DMS114 treated with DMSO at 0.1 percent for 48 hours (cell line): ENCODE measurements at regions not wholly inside any gene's neighbourhood (a gene's known extent, or its start where the extent isn't known, plus 50 kb on each side); places are given as distances from the start of the nearest gene placed in this dataset.
"Not testable (repeated sequence)": the region's sequence is repeated elsewhere in the genome, so short reads cannot be mapped to it uniquely, and the experiment has no call there.

Experiments used
- DNase-seq: peaks from one replicate; lab custom pipeline; 2025; ENCODE audit not compliant: unreplicated experiment; lab: John Stamatoyannopoulos, UW

DNA sequence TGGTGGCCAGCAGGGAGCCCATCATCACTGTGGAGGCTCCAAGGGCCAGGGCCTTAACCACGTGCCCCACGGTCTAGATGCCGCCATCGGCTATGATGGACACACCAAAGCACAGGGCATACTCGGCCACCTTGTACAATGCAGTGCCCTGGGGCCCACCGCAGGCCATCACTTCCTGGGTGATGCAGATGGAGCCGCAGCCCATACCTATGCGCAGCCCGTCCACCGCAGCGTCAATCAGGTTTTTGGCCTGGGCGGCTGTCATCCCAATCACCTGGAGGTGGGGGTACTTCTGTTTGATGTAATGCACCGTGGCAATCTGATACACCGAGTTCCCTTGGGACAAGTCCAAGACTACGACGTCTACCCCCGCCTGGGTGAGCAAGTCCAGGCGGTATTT lies 153.3 kb upstream of the ZSWIM2 start:
- DNase-seq = no peak

DNA sequence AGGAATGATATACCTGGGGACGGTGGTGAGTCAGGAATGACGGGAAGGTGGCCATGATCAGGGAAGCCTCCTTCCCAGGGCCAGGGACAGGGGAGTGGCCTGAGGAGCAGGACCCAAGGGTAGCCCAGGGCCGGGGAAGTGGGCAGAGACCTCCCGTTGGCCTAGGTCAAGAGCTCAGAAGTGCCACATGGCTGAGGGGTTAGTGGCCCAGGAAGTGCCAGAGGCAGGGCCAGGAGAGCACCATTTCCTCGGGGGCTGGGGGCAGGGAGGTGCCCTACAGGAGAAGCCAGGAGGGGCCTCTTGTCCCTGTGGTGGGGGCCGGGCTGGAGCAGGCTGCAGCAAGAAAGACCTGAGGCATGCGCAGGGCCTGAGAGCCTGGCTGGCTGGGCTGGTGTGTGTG lies 152.3 kb upstream of the ZSWIM2 start:
- DNase-seq = no peak

DNA sequence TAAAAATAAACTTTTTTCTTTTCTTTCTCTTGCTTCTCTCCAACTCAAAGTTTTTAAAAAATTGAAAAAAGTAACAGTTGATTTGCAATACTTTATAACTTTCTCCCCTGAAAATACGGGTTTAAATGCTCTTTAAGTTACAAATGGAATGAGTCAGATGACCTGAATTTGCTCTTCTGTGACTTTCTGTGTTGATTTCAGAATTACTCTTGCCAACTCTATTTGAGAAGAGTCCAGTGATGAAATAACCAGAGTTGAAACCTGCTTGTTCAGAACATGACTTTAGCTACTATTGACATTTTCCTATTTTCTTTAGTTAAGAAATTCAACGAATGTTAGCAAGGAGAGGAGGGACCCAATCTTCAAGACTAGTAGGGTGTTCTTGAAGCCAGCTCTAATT lies 146.1 kb upstream of the ZSWIM2 start:
- DNase-seq = no peak

DNA sequence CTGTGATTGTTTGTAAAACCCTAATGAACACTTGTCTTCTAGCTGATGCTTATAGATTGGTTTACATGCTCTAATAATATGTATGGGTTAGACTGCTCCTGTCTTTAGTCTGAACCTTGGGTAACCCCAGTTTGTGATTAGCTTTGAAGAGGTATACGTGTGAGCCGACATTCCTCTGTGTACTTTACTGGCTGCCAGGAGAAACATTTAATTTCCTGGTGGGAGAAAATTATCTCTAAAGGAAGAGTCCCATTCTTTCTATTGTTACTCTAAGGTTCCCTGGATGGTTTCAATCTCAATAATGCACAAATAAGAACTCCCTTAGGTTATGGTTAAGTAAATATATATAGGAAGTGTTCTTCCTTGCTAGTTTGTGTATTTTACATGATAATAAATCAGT lies 143.6 kb upstream of the ZSWIM2 start:
- DNase-seq = no peak

DNA sequence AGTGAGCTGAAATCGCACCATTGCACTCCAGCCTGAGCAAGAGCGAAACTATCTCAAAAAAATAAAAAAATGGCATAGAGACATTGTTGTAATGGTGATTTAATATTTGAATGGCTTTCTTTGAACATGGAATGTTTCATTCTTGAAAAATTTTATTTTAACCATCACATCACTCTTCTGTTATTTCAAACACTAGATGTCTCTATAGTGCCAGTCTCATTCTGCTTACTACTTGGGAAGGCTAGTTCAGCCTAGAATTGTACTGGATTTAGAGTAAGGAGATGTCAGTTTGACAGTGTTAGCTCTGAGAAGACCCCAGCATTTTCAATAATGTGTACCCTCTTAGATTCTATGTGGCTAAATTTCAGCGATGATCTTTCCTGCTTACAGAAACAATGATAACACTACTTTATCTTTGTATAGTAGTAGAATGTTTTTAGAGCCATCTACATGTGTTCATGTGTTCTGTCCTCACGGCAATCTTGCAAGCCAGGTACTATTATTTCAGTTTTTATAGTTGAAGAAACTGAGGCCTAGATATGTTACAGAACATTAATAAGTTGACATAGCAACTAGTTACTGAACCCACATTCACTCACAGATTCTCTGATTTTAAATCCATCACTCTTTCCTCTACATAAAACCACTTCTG lies 142.9 kb upstream of the ZSWIM2 start:
- DNase-seq = no peak

DNA sequence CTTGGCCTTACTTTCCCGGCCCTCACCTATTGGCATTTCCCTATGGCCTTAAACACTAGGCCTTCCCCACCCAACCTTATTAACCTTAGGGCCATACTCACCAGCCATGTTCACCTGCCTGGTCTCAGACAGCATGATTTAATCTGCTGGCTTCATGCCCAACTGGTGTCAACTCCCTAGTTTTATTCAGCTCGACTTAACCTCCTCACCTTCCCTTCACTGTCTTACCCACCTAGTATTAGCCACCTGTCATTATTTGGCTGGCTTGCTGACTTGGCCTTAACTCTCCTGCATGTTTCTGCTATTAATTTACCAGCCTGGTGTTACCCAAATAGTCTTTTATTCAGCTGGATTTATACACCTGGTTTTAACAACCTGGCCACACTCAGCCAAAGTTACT lies 136.0 kb upstream of the ZSWIM2 start:
- no peak for DNase-seq

DNA sequence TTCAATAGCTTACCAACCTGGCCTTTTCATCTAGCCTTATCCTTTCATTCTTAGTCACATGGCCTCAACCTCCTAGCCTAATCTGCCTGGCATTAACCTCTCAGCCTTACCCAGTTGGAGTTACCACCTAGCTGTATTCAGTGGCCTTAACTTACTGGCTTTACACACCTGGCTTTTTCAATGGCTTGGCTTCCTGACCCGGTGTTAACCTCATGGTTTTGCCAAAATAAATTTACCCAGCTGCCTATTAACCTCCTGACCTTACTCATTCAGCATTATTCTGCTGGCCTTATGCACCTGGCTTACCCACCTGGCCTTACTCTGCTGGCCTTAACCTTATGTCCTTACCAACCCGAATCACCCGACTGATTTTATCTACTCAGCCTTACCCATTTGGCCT lies 135.5 kb upstream of the ZSWIM2 start:
- no peak for DNase-seq

DNA sequence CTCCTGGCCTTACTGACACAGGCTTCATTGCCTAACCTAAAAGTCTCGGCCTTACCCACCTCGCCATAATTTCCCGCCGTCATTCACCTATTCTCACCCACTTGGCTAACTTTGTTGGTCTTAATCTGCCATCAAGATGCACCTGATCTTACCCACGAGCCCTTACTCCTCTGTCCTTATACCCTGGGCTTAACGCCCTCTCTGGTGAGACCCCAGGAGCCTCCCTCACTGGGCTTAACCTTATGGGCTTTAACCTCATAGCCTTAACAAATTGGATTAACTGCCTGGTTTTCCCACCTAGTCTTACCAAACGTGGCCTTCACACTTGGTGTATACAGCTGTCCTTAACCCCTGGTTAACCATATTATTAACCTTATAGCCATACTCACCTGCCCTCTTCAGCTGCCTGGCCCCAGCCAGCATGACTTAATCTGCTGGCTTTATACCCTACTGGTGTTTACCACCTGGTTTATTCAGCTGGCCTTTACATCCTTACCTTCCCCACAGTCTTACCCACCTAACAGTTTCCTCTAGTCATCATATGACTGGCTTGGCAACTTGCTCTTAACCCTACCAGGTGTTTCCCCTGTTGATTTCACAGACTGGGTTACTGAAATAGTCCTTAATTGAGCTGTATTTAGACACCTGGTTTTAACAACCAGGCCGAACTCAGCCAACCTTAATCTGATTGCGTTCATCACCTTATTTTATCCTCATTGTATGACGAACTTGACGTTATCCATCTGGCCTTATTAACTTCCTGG lies 132.0 kb upstream of the ZSWIM2 start:
- no peak for DNase-seq

DNA sequence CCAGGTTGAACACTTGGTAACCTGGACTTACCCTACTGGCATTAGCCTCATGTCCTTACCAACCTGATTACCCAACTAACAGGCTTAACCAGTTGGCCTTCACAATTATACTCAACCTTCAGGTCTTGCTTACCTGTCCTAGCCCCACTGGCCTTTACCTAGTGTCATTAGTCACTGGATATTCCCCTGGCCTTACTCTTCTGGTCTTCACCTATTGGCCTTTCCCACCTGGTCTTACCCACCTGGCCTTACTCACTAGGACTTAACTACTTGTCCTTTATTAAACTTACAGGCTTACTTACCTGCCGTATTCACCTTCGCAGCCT lies 131.1 kb upstream of the ZSWIM2 start:
- no peak for DNase-seq

DNA sequence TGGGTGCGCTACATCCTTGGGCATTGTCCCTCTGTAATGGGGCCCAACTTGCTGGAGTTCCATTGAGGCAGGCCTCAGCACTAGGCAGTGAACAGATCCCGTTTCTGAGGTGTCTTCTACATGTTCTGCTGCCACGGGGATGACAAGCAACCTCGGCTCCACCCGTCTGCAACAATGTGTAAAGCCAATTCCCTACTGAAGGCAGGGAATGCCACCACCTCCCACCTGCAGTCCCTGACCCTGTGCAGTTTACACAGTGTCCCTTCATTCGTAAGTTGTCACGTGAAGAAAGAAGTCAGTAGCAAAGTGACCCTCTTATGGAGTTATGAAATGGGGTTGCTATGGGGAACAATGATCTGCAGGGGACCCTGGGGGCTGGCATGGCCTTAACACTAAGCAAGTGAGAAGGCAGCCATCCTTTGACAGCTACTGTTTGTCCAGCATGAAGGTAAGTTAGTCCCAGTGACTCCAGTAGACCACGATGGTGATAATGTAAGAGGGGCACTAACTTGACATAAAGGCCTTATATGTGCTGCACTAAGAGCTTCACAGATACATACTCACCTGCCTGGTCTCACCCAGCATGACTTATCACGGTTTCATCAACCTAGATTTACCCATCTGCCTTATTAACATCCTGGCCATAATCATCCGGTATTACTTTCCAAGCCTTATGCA lies 130.6 kb upstream of the ZSWIM2 start:
- DNase-seq = no peak

DNA sequence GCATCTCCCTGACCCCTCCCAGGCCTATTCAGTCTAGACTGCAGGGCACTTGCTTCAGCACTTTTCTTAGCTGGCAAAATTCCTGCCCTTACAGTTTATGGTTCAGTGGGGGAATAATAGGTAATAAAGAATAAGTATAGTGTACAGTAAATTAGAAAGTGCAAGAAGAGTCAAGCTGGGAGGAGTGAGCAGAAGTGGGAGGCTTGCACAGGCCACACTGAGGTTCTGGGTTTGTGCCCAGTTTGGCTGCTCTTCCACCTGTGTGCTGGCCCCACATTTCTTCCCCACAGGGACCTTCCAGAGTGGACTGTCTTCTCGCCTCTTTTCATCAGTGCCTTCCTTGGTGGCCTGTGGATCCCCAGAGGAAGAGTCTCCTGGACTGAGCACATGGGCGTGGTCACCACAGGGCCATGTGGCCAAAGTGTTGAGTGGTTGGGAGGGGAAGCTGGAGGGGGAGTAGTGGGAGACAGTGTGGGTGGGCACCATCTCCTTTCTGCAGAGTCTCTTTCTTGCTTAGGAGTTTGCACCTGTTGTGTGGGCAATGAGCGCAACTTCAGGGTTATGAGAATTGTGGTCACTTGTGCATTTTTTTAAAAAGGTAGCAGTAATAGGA lies 128.6 kb upstream of the ZSWIM2 start:
- no peak for DNase-seq

DNA sequence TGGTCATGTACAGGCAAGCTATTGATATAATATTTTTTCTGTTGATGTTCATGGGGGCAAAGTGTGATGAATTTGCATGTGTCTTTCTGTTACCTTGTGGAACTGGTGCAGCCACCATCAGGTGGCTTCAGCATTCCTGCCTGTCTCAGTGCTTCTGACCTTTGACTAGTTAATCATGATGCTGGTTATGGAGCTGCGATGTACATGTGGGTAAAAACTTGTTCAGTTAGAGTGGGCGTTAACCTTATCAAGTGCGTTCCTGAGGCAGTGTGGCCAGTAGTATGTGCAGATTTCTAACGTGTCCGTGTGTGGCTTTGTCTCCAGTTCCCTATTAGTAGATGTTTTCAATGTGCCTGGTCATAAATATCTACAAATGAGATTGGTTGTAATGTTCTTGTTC lies 127.4 kb upstream of the ZSWIM2 start:
- no peak for DNase-seq

DNA sequence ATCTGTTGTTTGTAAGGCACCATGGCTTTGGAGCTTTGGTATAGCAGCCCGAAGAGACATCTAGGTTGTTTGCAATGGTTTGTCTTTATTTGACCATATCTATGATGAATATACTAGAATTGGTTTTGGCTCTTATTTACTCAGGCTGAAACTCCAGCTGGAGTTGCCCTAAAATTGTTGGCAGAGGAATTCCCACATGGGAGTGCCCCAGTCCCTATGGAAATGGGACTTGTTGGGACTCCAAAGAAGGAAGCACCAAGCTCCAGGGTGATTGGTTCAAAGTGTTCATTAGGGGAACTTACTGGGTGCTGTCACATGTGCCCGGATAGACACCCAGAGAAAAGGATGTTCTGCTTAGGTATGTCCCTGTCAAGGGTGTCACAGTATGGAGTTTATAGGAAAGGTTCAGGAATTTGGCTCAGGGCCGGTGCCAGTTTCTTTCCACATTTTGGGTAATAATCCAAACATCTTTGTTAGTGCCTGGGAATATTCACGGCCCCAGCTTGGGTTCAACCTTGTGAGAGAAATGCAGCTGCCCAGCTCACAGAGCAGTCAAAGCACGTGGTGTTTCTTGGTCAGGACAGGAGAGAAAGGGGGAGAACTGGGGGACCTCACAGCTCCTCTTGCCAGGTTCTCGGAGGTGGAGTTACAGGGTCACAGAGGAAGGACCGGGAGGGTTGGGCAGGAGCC lies 123.5 kb upstream of the ZSWIM2 start:
- DNase-seq = no peak

DNA sequence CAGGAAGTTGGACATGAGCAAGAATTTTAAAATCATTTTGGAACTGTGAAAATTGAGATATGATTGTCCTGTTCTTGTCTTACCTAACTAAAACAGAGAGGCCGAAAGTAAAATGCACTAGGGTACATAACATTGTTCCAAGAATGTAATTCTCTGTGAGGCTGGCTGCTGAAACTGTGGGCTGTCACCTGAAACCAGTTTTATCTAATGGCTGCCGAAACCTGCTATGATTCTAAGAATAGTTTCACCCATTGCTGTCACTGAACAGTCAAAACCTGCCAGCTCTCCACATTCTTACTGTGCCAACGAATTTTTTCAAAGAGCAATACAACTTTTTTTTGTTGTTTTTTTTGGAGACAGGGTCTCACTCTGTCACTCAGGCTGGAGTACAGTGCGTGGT lies 119.3 kb upstream of the ZSWIM2 start:
- no peak for DNase-seq

DNA sequence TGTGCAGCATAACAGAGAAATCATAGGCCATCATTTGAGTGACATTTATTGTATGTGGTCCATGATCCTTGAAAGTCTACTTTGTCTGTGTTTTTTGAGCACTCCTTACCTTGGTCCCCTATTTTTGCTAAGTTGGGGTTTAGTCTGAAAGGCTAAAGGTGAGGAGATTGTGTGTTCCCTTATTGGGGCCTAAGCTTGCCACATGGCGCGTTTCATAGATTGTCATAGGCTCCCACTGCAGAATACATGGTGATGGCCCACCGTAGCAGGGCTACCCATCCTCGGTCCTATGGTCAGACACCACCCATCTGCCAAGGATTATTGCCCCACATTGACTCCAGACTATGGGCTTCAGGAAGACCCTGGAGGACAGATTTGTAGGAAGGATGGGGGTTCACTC lies 117.0 kb upstream of the ZSWIM2 start:
- DNase-seq = no peak

DNA sequence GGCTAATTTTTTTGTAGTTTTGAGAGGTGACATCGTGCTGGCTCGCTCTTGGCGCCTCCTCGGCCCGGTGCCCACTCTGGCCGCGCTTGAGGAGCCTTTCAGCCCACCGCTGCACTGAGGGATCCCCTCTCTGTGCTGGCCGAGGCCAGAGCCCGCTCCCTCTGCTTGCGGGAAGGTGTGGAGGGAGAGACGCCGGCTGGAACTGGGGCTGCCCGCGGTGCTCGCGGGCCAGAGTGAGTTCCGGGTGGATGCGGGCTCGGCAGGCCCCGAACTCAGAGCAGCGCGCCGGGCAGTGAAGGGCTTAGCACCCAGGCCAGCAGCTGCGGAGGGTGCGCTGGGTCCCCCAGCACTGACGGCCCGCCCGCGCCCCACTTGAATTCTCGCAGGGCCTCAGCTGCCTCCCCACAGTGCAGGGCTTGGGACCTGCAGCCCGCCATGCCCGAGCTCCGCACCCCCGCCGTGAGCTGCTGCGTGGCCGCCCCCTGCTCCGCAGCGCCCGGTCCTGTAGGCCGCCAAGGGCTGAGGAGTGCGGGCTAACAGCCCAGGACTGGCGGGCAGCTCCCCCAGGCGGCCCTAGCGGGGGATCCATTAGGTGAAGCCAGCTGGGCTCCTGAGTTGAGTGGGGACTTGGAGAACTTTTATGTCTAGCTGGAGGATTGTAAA lies 113.2 kb upstream of the ZSWIM2 start:
- no peak for DNase-seq

DNA sequence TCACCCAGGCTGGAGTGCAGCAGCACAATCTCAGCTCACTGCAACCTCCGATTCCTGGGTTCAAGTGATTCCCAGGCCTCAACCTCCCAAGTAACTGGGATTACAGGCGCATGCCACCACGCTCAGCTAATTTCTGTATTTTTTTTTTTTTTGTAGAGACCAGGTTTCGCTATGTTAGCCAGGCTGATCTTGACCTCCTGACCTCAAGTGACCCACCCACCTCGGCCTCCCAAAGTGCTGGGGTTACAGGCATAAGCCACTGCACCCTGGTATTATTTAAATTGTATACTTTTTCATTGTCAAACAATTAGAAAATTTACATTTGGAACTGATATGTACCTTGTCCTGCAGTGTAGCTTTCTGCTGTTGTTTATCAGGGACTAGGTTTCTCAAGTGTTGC lies 111.3 kb upstream of the ZSWIM2 start:
- DNase-seq = not testable (repeated sequence)

DNA sequence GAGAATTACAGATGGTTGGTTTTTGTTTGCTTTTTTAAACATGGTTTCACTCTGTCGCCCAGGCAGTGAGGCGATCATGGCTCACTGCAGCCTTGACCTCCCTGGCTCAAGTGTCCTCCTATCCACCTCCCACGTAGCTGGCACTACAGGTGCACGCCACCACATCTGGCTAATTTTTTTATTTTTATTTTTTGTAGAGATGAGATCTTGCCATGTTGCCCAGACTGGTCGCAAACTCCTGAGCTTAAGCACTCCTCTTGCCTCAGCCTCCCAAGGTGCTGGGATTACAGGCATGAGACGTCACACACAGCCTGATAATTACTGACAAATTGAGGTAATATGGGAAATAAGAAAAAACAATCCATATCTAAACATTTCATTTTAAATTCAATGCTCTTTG lies 110.5 kb upstream of the ZSWIM2 start:
- no peak for DNase-seq

DNA sequence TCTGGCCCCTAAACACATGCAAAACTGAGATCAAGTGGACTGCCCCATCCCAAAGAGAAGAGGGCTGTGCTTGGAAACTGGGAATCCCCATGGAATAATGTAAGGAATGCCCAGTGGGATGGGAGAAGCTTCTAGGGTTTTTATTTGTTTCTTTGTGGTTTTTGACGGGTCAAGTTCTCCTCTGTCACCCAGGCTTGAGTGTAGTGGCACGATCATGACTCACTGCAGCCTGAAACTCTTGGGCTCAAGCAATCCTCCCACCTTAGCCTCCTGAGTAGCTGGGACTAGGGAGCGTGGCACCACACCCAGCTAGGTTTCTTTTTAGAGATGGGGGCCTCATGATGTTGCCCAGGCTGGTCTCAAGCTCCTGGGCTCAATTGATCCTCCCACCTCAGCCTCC lies 101.7 kb upstream of the ZSWIM2 start:
- DNase-seq = no peak

DNA sequence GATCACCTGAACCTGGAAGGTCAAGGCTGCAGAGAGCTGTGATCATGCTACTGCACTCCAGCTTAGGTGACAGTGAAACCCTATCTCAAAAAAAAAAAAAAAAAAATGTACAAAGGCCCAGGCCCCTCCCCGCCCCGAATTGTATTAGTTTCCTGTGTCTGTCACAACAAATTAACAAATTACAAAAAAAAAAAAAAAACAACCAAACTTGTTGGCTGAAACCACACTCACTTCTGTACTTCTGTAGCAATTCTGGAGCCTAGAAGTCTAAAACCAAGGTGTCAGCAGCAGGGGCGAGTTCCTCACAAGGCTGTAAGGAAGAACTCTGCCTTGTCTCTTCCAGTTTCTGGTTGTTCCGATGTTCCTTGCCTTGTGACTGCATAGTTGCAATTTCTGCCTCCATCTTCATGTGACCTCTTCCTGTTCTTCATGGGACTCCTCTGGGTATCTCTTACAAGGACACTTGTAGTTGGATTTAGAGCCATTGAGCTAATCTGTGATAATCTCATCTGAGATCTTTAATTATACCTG lies 100.8 kb upstream of the ZSWIM2 start:
- DNase-seq = no peak

DNA sequence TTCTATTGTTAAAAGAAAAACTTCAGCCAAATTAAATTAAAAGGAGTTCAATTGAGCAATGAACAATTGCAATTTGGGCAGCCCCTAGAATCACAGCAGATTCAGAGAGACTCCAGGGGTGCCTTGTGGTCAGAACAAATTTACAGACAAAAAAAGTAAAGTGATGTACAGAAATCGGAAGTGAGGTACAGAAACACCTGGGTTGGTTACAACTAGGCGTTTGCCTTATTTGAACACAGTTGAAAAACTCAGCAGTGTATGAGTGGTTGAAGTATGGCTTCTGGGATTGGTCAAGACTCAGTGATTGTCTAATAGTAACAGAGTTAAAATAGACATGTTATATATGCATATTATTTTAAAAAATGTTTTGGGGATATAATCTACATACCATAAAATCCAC lies 98.5 kb upstream of the ZSWIM2 start:
- DNase-seq = no peak
